H9 (cell line): ENCODE measurements at regions not wholly inside any gene's neighbourhood (a gene's known extent, or its start where the extent isn't known, plus 50 kb on each side); places are given as distances from the start of the nearest gene placed in this dataset.

Source experiments
- DNase-seq: peaks from one replicate; pipeline ENCODE4 v3.0.0-alpha.2; 2017
- H2AFZ ChIP-seq: one replicate; pipeline ENCODE4 v1.6.1; 2013; ENCODE audit warnings: mild to moderate bottlenecking, low read length, control low read depth, moderate library complexity
- H2AK5ac ChIP-seq: 2 replicates; pipeline ENCODE4 v1.6.1; 2013; ENCODE audit warnings: low read length, control low read depth, mixed read lengths; ENCODE audit not compliant: insufficient read length
- H2BK120ac ChIP-seq: one replicate; pipeline ENCODE4 v1.6.1; 2013; ENCODE audit warnings: low read depth, mild to moderate bottlenecking, low read length, control low read depth, inconsistent platforms; ENCODE audit not compliant: poor library complexity, severe bottlenecking
- H2BK12ac ChIP-seq: 2 replicates; pipeline ENCODE4 v1.6.1; 2013; ENCODE audit warnings: low read length, control low read depth, mixed read lengths, low read depth; ENCODE audit not compliant: insufficient read length
- H2BK15ac ChIP-seq: 2 replicates; pipeline ENCODE4 v1.6.1; 2013; ENCODE audit warnings: low read depth, low read length, control low read depth
- H2BK20ac ChIP-seq: one replicate; pipeline ENCODE4 v1.6.1; 2013; ENCODE audit warnings: low read depth, mild to moderate bottlenecking, low read length, control low read depth, inconsistent platforms; ENCODE audit not compliant: poor library complexity, severe bottlenecking
- H2BK5ac ChIP-seq: 2 replicates; pipeline ENCODE4 v1.6.1; 2013; ENCODE audit warnings: low read length, control low read depth, mixed read lengths; ENCODE audit not compliant: insufficient read length
- H3K14ac ChIP-seq: 2 replicates; pipeline ENCODE4 v1.6.1; 2013; ENCODE audit warnings: low read length, control low read depth; ENCODE audit not compliant: insufficient read depth
- H3K18ac ChIP-seq: 2 replicates; pipeline ENCODE4 v1.6.1; 2013; ENCODE audit warnings: low read depth, mild to moderate bottlenecking, mixed read lengths, low read length, control low read depth; ENCODE audit not compliant: insufficient read length
- H3K23ac ChIP-seq: 2 replicates; pipeline ENCODE4 v1.6.1; 2013; ENCODE audit warnings: low read length, control low read depth, mixed read lengths, low read depth; ENCODE audit not compliant: insufficient read length
- H3K23me2 ChIP-seq: 2 replicates; pipeline ENCODE4 v1.6.1; 2013; ENCODE audit warnings: low read depth, mild to moderate bottlenecking, mixed read lengths, low read length, control low read depth; ENCODE audit not compliant: insufficient read length, poor library complexity, severe bottlenecking
- H3K27ac ChIP-seq: 2 replicates; pipeline ENCODE4 v1.5.1; 2013; ENCODE audit warnings: low read length, control low read depth, mixed read lengths, low read depth; ENCODE audit not compliant: insufficient read length
- H3K27me3 ChIP-seq: 2 replicates; pipeline ENCODE4 v1.6.1; 2013; ENCODE audit warnings: low read length, control low read depth, inconsistent platforms; ENCODE audit not compliant: insufficient read depth
- H3K4ac ChIP-seq: 2 replicates; pipeline ENCODE4 v1.6.1; 2013; ENCODE audit warnings: low read depth, mild to moderate bottlenecking, control low read depth, inconsistent platforms, low read length, moderate library complexity
- H3K4me1 ChIP-seq: 2 replicates; pipeline ENCODE4 v1.6.1; 2013; ENCODE audit warnings: low read length, control low read depth, inconsistent platforms; ENCODE audit not compliant: insufficient read depth
- H3K4me2 ChIP-seq: 2 replicates; pipeline ENCODE4 v1.6.1; 2013; ENCODE audit warnings: low read length, control low read depth, mixed read lengths; ENCODE audit not compliant: insufficient read length, insufficient read depth
- H3K56ac ChIP-seq: 2 replicates; pipeline ENCODE4 v1.6.1; 2013; ENCODE audit warnings: low read depth, mild to moderate bottlenecking, mixed read lengths, low read length, control low read depth; ENCODE audit not compliant: insufficient read length
- H3K79me1 ChIP-seq: 2 replicates; pipeline ENCODE4 v1.6.1; 2013; ENCODE audit warnings: low read depth, mild to moderate bottlenecking, moderate library complexity, low read length, control low read depth, inconsistent platforms; ENCODE audit not compliant: insufficient read depth, poor library complexity, severe bottlenecking
- H3K79me2 ChIP-seq: 2 replicates; pipeline ENCODE4 v1.6.1; 2013; ENCODE audit warnings: low read length, control low read depth, inconsistent platforms; ENCODE audit not compliant: insufficient read depth
- H3K9ac ChIP-seq: 2 replicates; pipeline ENCODE4 v1.6.1; 2013; ENCODE audit warnings: low read length, control low read depth, mixed read lengths; ENCODE audit not compliant: insufficient read length; ENCODE audit errors: extremely low read depth
- H3K9me3 ChIP-seq: one replicate; pipeline ENCODE4 v1.6.1; 2013; ENCODE audit warnings: low read depth, low read length, inconsistent platforms; ENCODE audit not compliant: control insufficient read depth
- H3T11ph ChIP-seq: one replicate; pipeline ENCODE4 v1.6.1; 2013; ENCODE audit warnings: mild to moderate bottlenecking, low read length, control low read depth, inconsistent platforms
- H4K20me1 ChIP-seq: one replicate; pipeline ENCODE4 v1.6.1; 2013; ENCODE audit not compliant: control insufficient read depth, insufficient read length, insufficient read depth
- H4K5ac ChIP-seq: 2 replicates; pipeline ENCODE4 v1.6.1; 2013; ENCODE audit warnings: low read depth, mild to moderate bottlenecking, mixed read lengths, low read length, control low read depth; ENCODE audit not compliant: insufficient read length
- H4K8ac ChIP-seq: replicated peaks from 2 replicates; pipeline ENCODE4 v1.6.1; 2013; ENCODE audit warnings: low read length, control low read depth, mixed read lengths, low read depth; ENCODE audit not compliant: insufficient read length
- H4K91ac ChIP-seq: 2 replicates; pipeline ENCODE4 v1.6.1; 2013; ENCODE audit warnings: low read depth, mild to moderate bottlenecking, moderate library complexity, mixed read lengths, low read length, control low read depth; ENCODE audit not compliant: insufficient read length
- H3K27ac Mint-ChIP-seq, 3 experiments: 2 replicates in 2 of 3; 3 replicates in 1 of 3; pipeline ENCODE4 v1.8.0; 2020 to 2021; ENCODE audit warnings: mixed read lengths in 3 of 3, mild to moderate bottlenecking in 1 of 3, moderate library complexity in 1 of 3
- H3K27me3 Mint-ChIP-seq: 2 replicates; pipeline ENCODE4 v1.8.0; 2021; ENCODE audit warnings: low read depth, mild to moderate bottlenecking, moderate library complexity, mixed read lengths
- H3K36me3 Mint-ChIP-seq, 3 experiments: 2 replicates in 2 of 3; 3 replicates in 1 of 3; pipeline ENCODE4 v1.8.0; 2020 to 2021; ENCODE audit warnings: low read depth in 3 of 3, mixed read lengths in 3 of 3; ENCODE audit not compliant: insufficient read depth in 1 of 3
- H3K4me1 Mint-ChIP-seq, 2 experiments: 2 replicates each; pipeline ENCODE4 v1.8.0; 2020; ENCODE audit warnings: mixed read lengths in 2 of 2
- H3K4me3 Mint-ChIP-seq, 2 experiments: 2 replicates in 1 of 2; 3 replicates in 1 of 2; pipeline ENCODE4 v1.8.0; 2020 to 2021; ENCODE audit warnings: mild to moderate bottlenecking in 2 of 2, mixed read lengths in 2 of 2, moderate library complexity in 1 of 2
- H3K9me3 Mint-ChIP-seq, 2 experiments: 2 replicates in 1 of 2; 3 replicates in 1 of 2; pipeline ENCODE4 v1.8.0; 2020; ENCODE audit warnings: mild to moderate bottlenecking in 2 of 2, mixed read lengths in 2 of 2, moderate library complexity in 1 of 2
- CTCF ChIP-seq: fragments of 200-600 bp; sonication (generic); conservative IDR thresholded peaks from 3 replicates; pipeline ENCODE4 v1.8.0; 2021; ENCODE audit warnings: antibody characterized with exemption, mild to moderate bottlenecking
- WGBS: extraction: QIAGEN DNeasy Blood & Tissue Kit; methylation state at CpG from one replicate; pipeline ENCODE4 v1.1.7; 2013; ENCODE audit warnings: missing lambda C conversion rate, low lambda C conversion rate, mixed read lengths; ENCODE audit not compliant: insufficient read length; ENCODE audit errors: extremely low coverage; 5-methylcytosine and 5-hydroxymethylcytosine counted together

DNA sequence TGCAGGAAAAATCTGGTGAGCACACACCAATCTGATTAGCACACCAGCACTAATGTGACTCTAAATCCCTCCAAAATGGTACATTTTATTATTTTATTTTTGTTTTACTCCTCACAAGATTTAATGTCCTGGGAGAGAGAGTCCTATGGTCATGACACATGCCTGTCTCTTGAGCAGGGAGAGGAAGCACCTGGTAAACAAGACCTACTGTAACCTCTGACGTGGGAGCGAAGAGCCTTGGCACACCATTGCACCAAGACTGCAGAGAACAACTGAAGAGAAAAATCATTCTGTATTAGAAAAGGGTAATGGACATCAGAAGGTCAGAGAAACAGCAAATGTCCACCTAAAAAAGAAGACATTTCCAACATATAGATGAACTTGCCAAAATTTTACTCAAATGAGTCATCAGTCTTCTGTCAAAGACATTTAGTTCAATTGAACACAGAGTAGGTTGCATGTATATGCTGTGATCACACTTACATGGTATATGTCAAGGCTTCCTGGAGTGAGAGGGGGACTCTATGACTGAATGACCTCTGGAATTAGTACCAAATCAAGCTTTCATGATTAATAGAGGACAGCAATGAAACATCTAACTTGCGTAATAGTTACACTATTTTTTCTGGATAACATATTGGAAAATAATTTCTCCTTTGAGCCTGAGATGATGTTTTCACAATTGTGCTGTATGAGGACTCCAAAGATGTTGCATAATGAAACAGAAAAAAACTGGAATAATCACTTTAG lies 186.9 kb upstream of the FLRT2 start:
- no peak for TF ChIP-seq CTCF
- Histone ChIP-seq H3K9me3 (no peaks in the 10 kb centered on the region), H3K18ac (no peak overlapping the region), H4K20me1 (no peaks in the 10 kb centered on the region), H3K23me2 (no peaks in the 10 kb centered on the region), H3K27me3 (no peaks in the 10 kb centered on the region), H4K8ac (no peak overlapping the region), H3K27ac (no peak overlapping the region), H2BK20ac (no peak overlapping the region), H3K79me1 (no peaks in the 10 kb centered on the region), H3T11ph (no peak overlapping the region), H2BK12ac (no peak overlapping the region), H2BK15ac (no peak overlapping the region), H2AFZ (no peak overlapping the region), H3K9ac (no peak overlapping the region), H3K4ac (no peak overlapping the region), H4K5ac (no peak overlapping the region), H3K79me2 (no peaks in the 10 kb centered on the region), H3K4me1 (no peaks in the 10 kb centered on the region), H3K23ac (no peak overlapping the region), H3K4me2 (no peak overlapping the region), H3K14ac (no peak overlapping the region), H3K56ac (no peak overlapping the region), H4K91ac (no peak overlapping the region), H2BK5ac (no peak overlapping the region), H2AK5ac (no peak overlapping the region), H2BK120ac (no peak overlapping the region)
- H3K4me1 Mint-ChIP-seq, result no peaks in the 10 kb centered on the region
- peak overlapping the region in 1 of 3 experiments; percentile 46; a peak in 1 of 7 replicates for H3K27ac Mint-ChIP-seq
- no peaks in the 10 kb centered on the region for H3K27me3 Mint-ChIP-seq
- no peak for DNase-seq
- WGBS, result no CpG with 5 or more reads among the region's 3 CpGs
- no peaks in the 10 kb centered on the region; a peak in 2 of 7 replicates for H3K36me3 Mint-ChIP-seq
- no peaks in the 10 kb centered on the region for H3K9me3 Mint-ChIP-seq
- no peak overlapping the region for H3K4me3 Mint-ChIP-seq
